Bone marrow (tissue), 2 donors: ENCODE measurements at regions not wholly inside any gene's neighbourhood (a gene's known extent, or its start where the extent isn't known, plus 50 kb on each side); places are given as distances from the start of the nearest gene placed in this dataset.

Experiments
- DNase-seq, 2 donors: peaks; one replicate each; lab custom pipeline; 2025; lab: John Stamatoyannopoulos, UW

- DNase-seq = no peak
Observed at GRCh38 chr6:143595251-143596036, 82.3 kb upstream of the PHACTR2 start.

DNA sequence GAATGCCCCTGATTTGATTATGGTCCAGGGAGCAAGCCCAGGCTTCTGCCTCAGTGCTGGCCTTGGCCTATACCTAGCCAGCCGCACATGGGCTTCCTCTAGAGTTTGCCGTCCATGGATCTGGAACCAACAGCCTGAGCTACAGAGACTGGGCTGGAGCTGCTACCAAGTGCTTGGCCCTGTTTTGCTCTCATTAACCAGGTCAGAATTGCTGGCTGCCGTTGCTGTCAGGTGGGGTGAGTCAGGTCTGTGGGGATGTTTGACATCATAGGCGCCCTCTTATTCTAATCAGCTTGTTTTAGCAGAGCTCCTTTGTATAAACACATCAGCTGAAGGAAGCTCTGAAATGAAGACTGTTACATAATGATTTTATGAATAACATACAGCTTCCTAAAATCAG, 83.1 kb upstream of the PHACTR2 start:
- DNase-seq = no peak

- DNase-seq = no peak
Observed at GRCh38 chr6:143592335-143592734, 80.8 kb upstream of the FUCA2 start.

GRCh38 chr6:143591441-143591840, 79.9 kb upstream of the FUCA2 start:
- DNase-seq = no peak

DNA sequence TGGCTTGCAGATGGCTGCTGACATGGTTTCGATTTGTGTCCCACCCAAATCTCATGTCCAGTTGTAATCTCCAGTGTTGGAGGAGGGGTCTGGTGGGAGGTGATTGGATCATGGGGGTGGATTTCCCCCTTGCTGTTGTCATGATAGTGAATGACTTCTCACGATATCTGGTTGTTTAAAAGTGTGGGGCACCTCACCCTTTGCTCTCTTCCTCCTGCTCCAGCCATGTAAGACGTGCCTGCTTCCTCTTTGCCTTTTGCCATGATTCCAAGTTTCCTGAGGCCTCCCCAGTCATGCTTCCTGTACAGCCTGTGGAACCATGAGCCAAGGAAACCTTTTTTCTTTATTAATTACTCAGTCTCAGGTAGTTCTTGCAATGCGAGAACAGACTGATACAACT, 77.6 kb upstream of the FUCA2 start:
- no peak for DNase-seq

GRCh38 chr6:143586557-143586956, 75.0 kb upstream of the FUCA2 start:
- no peak for DNase-seq

DNA sequence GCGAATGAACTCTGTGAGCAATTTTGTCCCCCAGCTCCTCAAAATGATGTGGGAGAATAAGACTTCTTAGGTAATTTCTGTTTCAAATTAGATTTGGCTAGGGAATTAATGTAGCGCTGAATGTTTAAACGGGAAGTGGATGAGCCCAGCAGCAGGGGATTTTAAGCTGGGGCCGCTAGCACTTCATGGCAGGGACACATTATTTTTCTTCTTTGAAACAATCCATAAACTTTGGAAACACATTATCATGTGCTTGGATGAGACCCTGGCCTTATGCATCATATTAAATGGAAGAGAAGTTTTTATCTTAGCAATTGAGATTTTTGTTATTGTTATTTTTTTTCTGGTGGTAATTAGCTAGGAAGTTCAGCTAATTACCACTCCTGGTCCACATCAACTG, 74.2 kb upstream of the FUCA2 start:
- no peak for DNase-seq

GRCh38 chr6:143585241-143585640, 73.7 kb upstream of the FUCA2 start:
- no peak for DNase-seq

GRCh38 chr6:143583542-143584327, 72.2 kb upstream of the FUCA2 start:
- no peak for DNase-seq

DNA sequence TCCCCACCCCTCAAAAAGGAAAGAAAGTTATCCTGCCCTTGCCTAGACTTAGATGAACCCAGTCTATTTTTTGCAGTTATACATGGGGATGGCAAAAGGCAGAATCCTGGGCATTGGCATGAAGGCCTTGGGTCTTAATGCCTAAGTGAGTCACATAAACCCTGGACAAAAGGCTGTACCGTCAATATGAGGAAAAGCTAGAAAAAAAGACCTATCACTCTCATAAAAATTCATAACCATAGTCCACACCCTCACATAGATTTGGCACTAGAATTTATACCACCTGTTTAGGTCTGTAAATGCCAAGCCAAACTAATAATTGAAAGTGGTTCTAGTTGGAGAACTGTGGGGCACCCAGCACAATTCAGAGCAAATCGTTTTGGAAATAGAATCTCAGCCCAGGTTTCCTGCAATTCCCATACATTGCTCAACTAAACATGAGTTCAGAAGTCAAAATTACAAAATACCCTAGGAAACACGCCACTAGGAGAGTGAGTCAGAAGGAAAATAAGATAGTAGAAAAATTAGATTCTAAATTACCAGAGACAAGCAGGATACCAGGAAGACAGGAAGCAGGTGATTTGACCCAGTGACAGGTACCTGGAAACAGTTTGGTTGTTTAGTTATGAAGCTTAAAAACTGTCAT, 70.4 kb upstream of the FUCA2 start:
- DNase-seq = no peak

GRCh38 chr6:143579703-143580102, 68.2 kb upstream of the FUCA2 start:
- no peak for DNase-seq

DNA sequence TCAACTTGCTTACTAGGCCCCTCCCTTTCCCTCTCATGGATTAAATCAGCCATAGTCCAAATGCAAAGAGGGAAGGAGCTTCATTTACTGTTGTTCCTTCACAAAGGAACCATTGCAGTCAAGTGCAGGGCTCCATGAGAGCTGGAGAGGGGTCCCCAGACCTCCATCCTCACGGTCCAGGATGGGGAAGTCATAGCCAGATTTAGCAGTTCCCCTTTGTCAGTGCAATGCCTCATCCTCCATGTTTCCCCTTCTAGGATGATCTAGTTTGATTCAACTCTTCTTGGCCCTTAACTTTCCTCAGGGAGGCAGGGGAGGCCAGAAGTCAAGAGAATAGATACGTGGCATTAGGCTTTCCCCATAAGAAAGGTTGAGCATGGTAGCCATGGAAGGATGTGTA, 66.5 kb upstream of the FUCA2 start:
- DNase-seq = no peak

- no peak for DNase-seq
Observed at GRCh38 chr6:143575901-143576426, 64.4 kb upstream of the FUCA2 start.

DNA sequence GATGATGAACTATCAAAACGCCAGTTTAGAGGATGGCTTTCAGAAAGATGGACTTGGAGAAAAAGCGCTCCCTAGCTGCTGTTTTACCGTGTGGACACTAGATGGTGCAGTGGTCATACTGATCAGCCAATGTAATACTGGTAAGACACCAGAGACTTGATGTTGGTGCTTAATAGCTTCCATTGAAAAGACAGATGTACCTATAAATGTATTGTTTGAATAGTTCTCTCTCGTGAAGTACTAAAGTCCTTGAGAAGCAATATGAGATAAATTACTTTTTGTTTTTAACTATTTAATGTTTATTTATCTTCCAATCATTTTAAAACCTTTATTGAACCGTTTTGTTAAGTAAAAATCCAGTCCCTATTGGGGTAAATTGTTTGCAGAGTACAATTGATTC, 63.9 kb upstream of the FUCA2 start:
- peak in 1 of 2 donors; percentile 86 for DNase-seq

- no peak for DNase-seq
Observed at GRCh38 chr6:143570147-143570853, 58.8 kb upstream of the FUCA2 start.

GRCh38 chr6:143569040-143569439, 57.5 kb upstream of the FUCA2 start:
- DNase-seq = no peak

DNA sequence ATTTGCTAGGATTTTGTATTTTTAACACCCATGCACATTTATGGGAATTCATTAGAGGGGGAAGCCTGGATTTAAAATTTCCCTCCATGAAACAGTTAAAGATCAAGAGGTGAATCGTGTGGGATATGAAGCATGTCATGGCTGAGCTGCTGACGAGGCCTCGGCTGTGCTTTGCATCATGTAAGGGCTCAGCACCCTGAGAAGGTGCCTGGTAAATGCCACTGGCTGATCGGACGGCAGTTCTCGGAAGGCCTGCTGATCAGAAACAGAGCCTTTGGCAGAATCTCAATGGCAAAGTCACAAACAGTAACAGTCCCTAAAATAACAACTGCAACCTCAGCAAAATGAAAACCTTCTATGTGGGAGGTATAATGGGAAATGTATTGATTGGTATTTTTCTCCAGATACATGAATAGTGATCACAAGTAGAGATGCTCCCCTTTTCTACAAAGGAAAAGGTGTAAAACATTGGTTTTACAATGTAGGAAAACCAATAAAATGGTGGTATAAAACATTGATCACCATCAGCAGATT, 53.0 kb upstream of the FUCA2 start:
- DNase-seq = no peak

DNA sequence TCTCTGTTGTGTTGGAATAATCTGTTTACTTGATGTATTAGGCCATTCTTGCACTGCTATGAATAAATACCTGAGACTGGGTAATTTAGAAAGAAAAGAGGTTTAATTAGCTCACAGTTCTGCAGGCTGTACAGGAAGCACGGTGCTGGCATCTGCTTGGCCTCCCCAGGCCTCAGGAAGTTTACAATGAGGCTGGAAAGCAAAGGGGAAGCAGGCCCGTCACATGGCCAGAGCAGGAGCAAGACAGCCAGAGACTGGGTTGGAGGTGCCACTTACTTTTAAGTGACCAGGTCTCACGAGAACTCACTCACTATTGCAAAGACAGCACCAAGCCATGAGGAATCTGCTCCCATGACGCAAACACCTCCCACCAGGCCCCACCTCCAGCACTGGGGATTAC, 50.6 kb upstream of the FUCA2 start:
- DNase-seq = no peak
